GM18951 (cell line): ENCODE measurements at regions not wholly inside any gene's neighbourhood (a gene's known extent, or its start where the extent isn't known, plus 50 kb on each side); places are given as distances from the start of the nearest gene placed in this dataset.

Source experiments
- POLR2A ChIP-seq: IDR thresholded peaks from 4 replicates; pipeline ENCODE4 v1.6.1; 2011; ENCODE audit warnings: mild to moderate bottlenecking; ENCODE audit not compliant: insufficient read length, insufficient read depth; ENCODE audit errors: extremely low read depth
- in situ Hi-C: fragments of 300-500 bp; cut with MboI; formaldehyde crosslinking; loops from one replicate; pipeline ENCODE4 v1.12.0; 2022; ENCODE audit warnings: low sequenced_read_pairs, mixed read lengths, inconsistent platforms; ENCODE audit not compliant: unreplicated experiment

DNA sequence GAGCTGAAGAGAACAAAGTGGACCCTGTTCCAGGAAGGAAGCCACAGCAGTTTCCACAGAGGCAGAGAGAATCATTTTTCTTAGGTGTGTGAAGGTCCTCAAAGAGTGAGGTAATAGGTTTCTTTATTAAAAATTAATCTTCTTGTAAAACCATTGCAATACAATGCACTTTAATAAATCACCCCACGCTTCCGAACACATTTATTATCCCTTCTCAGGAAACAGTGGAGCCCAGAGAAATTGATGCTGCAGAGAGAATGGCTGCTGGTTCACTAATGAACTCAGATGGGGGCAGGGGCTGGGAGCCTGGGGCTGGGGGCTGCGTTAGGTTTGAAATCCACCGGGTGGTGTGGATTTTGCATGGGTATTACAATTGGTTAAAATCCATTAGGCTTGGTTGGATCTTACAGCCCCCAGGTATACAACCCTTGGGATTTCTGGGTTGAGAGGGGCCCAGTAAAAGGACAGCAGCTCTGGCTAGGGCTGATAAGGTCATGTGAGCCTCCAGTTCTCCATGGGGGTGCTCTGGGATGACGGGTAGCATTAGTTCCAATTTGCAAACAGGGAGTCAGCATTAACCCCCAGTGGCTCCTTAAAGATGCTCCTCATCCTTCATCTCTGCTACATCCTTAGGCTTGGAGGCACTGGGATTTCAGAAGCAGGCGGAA, 718.1 kb upstream of the EEF2KMT start:
- in situ Hi-C loops: no loop called here

GRCh38 chr16:5801396-5801795, 703.8 kb upstream of the EEF2KMT start:
- no peak for TF ChIP-seq POLR2A
- in situ Hi-C loops: no loop called here

More for the DNA sequence above, 718.1 kb upstream of the EEF2KMT start:
- no peak for TF ChIP-seq POLR2A

DNA sequence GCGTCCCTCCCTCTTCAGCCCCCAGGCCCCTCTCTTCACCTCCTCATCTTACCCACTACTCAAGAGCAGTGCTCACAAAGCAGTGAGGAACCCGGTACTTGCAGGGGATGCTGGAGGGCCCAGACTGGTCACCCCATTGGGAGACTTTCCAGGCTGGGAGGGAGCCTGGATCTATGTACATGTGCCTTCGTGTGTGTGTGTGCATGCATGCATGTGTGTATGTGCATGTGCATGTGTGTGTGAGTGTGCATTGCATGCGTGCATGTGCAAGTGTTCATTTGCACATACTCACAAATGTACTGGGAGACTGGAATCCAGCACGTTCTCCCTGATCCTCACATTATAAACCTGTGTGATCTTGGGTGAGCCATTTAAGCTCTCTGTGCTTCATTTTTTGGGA, 696.0 kb upstream of the EEF2KMT start:
- no peak for TF ChIP-seq POLR2A
- in situ Hi-C loops: no loop called here

GRCh38 chr16:5791011-5791657, 693.5 kb upstream of the EEF2KMT start:
- in situ Hi-C loops: no loop called here

GRCh38 chr16:5790512-5790911, 692.9 kb upstream of the EEF2KMT start:
- no peak for TF ChIP-seq POLR2A
- in situ Hi-C loops: no loop called here

More at GRCh38 chr16:5791011-5791657, 693.5 kb upstream of the EEF2KMT start:
- TF ChIP-seq POLR2A: no peak

- no peak for TF ChIP-seq POLR2A
These were observed 691.4 kb upstream of the EEF2KMT start for GRCh38 chr16:5789033-5789432.

DNA sequence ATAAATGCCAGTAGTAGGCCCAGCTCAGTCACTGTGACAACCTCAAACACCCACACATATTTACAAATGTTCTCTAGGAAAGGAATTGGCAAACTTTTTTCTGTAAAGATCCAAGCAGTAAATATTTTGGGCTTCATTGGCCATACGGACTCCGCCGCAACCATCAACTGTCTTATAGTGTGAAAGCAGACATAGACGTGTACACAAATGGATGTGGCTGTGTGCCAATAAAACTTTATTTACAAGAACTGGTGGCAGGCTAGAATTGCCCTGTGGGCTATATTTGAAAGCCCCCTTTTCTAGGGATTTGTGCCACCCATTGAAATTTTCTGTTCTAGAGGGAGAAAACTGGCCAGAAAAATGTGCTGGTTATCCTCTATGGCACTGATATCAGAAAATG, 683.8 kb upstream of the EEF2KMT start:
- TF ChIP-seq POLR2A: no peak
- in situ Hi-C loops: no loop called here

More at GRCh38 chr16:5789033-5789432, 691.4 kb upstream of the EEF2KMT start:
- in situ Hi-C loops: no loop called here

- no peak for TF ChIP-seq POLR2A
- in situ Hi-C loops: no loop called here
These were observed 679.3 kb upstream of the EEF2KMT start for GRCh38 chr16:5776876-5777275.

- no peak for TF ChIP-seq POLR2A
- in situ Hi-C loops: no loop called here
These were observed 678.3 kb upstream of the EEF2KMT start for GRCh38 chr16:5775916-5776315.

- TF ChIP-seq POLR2A: no peak
- in situ Hi-C loops: no loop called here
These were observed 672.5 kb upstream of the EEF2KMT start for GRCh38 chr16:5770118-5770517.

- in situ Hi-C loops: no loop called here
- TF ChIP-seq POLR2A: no peak
These were observed 671.9 kb upstream of the EEF2KMT start for GRCh38 chr16:5769513-5769912.

DNA sequence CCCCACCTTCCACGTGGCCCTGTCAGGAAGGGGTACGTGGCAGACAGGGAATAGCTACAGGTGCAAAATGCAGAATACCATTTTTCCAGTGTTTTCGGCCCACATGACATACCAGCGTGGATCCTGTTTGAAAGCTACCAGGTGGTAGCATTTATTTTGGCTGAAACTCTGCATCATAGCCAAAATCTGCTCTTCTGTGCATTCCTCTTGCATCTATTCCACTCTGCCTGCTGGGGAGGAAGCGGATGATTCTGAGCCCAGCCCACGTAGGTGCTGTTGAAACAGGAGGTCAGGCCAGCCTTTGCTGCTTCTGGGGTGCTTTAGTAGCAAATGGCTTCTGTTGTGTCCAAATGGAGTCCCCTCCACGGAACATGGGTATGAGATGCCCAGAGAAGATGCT, 670.9 kb upstream of the EEF2KMT start:
- TF ChIP-seq POLR2A: no peak
- in situ Hi-C loops: no loop called here

GRCh38 chr16:5763176-5763575, 665.6 kb upstream of the EEF2KMT start:
- TF ChIP-seq POLR2A: no peak
- in situ Hi-C loops: no loop called here

DNA sequence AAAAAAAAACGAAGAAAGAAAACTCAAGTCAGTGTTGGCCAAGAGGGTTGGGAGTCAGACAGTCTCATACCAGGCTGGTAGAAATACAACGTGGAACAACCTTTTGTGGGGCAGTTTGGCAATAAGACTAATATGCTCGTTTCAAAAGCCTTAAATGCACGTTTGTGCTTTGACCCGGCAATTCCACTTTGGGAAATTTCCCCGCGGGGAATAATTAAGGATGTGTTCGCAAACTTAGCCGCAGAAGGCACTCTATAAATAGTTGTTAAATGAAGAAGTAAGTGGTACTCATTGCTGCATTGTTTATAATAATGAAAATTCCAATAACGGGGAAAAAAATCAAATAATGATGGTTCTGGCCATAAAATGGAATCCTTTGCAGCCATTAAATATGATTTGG, 664.8 kb upstream of the EEF2KMT start:
- in situ Hi-C loops: no loop called here
- TF ChIP-seq POLR2A: no peak

DNA sequence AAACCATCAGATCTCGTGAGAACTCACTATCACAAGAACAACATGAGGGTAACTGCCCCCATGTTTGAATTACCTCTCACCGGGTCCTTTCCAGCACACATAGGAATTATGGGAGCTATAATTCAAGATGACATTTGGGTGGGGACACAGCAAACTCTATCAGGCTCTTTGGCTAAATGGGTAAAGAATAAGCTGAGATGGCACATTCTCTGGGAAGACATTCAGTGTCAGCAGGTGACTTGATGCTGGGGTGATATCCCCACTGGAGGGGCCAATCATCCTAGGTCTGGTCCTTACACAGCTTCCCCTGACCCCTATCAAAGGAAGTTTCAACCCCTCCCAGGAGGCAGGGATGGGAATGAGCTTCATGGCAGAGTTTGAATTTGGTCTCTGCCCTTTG, 664.0 kb upstream of the EEF2KMT start:
- TF ChIP-seq POLR2A: no peak
- in situ Hi-C loops: no loop called here

DNA sequence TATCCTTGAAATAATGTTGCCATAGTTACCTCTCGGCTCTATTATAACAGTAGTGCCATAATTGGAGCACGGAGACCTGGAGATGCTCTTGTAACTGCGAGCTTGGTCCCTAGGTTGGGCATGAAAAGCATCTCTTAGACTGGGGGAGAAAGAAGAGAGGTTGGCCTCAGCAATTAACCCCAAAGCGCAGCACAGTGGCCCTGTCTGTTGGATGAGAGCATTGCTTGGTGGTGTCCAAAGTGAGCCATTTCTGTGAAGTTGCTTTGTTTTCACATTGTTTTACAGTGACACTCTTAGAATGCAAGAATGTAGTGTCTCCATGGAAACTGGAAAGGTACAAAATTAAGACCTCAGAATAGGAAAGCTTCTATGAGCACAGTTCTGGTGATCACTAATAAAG, 660.7 kb upstream of the EEF2KMT start:
- no peak for TF ChIP-seq POLR2A
- in situ Hi-C loops: no loop called here
